ENCODE measurements at regions not wholly inside any gene's neighbourhood (a gene's known extent, or its start where the extent isn't known, plus 50 kb on each side); places are given as distances from the start of the nearest gene placed in this dataset.

DNA sequence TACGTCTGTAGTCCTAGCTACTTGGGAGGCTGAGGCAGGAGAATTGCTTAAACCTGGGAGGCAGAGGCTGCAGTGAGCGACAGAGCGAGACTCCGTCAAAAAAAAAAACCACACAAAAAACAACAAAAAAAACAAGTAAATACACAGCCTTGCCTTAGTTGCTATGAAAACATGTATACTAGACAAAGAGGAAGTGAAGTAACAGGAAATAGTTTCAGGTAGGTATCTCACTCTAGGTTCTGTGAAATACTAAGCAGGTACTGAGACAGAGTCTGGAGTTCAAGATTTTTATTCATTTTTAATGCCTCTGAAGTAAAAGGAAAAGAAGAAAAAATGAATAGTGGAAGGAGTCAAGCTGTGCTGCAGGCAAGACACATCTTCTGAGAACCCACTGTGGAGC is 687.9 kb upstream of the RGMB start:
- DNase-seq, result no peak

DNA sequence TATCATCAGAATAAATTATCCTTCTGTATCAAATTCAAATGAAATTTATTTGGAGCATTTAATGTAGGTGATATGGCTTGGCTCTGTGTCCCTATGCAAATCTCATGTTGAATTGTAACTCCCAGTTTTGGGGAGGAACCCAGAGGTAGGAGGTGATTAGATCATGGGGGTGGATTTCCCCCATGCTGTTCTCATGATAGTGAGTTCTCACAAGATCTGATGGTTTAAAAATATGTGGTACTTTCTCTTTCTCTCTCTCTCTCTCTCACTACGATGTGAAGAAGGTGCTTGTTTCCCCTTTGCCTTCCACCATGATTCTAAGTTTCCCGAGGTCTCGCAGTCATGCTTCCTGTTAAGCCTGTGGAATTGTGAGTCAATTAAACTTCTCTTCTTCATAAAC is 678.4 kb upstream of the RGMB start:
- DNase-seq, result no peak

DNA sequence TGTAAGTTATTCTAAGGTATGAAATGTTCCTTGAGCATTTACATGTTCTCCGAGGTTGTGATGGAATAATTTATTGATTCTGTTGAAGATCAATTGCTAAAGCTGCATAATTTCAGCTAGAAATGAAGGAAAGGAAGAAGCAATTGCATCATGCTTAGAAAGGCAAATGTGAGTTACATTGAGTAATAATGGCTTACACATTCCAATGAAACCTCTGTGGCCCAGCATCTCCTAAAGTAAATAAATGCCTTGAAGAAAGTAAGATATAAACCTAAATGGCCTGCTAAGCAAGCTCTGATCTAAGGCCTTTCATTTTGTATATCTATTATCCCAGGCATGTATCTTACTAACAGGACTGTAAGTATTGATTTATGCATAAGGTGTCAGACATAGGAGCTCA is 677.3 kb upstream of the RGMB start:
- DNase-seq, result no peak

DNA sequence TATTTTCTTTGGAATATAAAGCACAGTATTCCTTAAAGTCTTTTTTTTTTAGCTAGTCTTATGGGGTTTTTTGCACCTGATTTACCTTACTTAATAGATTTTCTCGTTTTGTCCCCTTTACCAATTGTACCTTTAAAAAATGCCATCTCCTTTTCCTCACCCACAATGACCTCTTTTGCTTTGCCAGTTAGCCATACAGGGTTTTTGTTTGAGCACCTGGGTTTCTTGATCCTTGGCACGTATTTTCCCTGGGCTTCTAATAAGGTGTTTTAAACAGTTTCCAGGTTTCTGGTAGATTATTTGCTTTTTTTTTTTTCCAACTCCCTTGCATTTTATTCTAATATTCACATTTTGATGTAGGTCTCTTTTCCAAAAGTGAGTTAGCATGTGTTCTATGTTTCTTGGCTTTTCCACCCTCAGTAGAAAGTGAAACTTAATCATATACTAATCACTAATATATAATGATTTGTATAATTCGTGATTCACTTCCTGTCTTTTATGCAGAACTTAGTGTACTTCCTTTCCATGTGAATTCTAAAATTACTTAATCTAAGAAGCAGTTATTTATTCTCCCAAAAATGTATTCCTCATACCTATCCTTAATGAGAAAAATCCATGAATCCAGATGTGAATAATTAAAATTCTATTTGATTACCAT is 673.9 kb upstream of the RGMB start:
- DNase-seq, result no peak

DNA sequence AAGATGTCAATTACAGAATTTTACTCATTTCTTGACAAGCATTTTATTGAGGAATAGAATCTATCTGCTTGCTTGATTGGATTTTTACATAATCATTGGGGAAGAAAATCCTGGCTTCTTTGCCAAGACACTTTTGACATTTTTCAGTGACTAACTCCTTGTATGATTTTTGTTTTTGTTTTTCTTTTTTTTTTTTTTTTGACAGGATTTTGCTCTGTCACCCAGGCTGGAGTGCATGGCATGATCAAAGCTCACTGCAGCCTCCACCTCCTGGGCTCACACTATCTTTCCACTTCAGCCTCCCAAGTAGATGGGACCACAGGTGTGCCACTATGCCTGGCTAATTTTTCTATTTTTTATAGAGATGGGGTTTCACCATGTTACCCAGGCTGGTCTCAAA is 672.3 kb upstream of the RGMB start:
- DNase-seq, result no peak

DNA sequence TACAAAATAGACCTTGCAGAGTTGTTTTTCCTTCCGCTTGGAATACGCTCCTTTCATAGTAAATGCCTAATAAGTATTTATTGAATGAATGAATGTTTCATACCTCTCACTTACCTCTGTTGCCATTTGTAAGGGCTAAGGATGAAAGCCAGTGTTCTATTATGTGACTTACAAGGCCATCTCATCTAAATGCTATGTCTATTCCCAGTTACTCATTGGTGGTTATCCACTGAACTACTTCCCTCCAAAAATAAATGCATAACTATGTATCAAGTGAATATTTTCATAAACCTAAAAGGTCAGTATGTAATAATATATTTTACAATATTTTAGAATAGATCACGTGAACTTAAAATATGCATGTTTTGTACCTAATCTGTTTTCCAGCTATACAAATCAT is 670.5 kb upstream of the RGMB start:
- no peak for DNase-seq

DNA sequence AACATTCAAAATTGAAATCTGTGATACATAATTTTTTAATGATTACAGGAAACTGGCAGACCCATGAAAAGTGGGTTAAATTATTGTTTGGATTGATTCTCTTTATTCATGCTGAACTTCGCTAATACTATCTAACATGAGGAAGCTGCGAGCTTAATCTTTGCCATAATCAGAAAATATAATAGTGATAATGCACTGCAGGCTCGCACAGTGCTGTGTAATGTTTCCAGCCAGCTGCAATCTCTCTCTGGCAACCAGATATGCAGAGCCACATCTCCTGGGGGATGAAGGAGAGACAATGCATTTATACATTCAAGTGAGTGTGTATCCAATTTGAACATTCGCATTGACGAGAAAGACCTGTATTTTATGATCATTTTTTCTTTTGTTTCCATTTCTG is 669.7 kb upstream of the RGMB start:
- no peak for DNase-seq

DNA sequence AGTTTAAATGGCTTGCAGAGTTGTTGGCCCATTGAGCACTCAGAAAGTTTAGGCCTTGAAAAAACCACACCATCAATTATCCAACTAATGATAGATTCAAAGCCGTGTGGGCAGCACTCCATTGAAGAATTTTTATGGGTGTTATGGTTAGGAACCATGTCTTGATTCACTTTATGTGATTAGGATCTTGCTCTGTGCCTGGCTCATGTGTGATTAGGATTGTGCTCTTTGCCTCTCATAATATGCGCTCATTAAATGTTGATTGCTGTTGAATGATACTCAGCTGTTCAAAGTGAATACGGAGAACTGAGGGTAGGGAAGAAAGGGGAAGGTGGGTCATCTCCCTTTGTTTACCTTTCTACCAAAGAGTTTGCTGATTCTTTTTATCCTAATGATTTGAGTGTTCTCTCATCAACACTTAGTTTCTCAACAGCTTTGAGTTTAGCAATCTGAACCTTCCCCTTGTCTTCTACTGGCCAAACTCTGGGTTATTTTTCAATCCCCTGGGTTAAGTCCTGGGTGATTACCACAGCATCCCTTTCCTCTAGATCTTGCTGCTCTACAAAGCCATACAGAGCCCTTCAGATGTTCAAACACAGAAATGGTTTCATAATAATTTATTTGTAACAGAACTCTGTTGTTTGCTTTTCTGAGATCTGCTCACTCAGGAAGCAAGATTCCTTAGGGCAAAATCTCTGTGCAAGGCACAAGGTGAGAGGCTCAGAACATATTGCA is 668.8 kb upstream of the RGMB start:
- no peak for DNase-seq

DNA sequence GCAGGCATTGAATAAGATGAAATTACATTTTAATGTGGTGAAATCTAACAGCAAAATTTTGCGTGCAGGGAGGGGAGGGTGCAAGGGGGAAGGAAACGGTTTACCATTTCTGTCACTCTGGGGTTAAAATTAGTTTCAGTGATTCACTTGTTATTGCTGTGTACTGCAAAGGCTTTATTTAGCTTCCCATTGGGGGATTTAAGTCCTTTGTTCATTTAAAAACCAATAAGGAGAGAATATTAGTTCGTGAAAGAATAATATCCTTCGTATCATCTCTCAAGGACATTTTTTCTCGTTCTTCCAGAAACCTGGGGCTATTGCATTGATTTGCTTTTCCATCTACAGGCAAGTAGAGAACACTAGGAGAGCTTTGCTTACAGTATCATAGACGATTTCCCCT is 667.8 kb upstream of the RGMB start:
- no peak for DNase-seq

DNA sequence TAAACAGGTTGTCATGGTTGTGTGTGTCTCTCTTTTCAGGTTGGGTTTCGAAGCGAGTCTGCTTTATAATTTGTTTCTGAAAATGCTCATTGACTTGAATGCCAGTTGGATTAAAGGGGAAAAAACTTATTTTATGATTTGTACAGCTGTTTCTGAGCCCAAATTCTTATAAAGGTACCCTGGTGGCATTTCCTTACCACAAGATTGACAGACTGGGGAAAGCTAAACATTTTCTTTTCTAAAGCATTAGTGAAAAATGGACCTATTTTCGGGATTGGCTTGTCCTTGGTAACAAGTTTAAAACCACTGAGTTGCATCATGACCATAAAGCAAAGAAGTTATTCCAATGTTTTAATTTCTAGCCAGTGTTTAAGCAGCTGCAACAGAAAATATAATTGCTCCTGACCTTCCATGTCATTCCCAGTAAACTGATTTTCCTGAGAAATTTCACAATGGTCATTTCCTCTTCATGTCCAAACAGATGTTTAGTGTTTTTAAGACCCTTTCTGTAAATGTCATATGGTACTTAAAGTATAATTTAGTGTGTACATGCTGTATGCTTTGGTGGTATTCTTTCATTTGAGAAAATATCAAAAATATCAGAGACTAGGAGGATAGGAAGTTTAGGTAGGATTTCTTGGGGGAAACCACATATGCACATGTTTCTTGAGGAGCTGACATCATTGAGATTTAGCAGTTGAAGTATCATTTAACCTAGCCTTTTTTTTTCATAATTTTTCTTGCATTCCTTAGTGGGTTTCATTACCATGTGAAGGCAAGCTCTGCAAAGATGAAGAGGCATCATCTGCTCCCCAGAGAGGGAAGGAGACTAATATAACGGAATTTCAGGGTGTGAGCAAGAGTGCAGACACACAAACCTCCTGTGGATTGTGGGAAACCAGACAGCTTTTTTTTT is 667.1 kb upstream of the RGMB start:
- no peak for DNase-seq

DNA sequence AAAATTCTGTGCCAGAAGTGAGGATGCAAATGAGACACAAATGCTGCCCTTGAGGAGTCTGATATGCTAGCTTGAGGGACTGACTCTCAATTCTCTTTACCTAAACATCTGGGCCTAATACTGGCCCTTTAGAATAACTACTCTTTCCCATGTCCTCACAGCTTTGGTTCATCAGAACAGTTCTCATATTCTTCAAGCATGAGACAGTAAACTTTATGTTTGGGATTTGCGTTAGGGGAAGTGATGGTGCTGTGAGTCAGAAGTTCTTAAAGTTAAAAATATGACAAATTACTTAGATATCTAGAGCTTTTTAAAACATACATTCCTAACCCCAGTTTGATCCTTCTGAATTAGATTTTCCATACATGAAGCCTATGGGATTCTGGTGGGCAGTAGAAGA is 665.0 kb upstream of the RGMB start:
- no peak for DNase-seq

DNA sequence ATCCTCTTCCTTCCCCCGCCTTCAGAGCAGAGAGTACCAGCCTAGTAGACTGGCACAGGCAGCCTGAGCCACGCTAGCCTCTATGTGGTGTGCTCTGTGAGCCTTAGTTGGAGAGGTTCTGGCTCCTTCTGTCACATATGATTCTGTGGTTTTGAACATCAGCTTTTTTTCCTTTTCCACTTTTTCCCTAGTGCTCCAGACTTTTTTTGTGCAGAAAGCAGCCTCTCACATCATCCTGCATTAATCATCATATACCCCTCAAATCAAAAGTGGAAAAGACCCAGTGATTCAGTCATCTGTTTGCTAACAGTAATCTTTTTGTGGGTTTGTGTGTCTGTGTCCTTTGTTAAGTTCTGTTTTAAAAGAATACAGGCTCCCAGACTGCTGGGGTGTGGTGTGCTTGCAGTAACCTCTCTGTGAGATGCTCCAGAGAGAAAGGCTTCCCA is 663.9 kb upstream of the RGMB start:
- DNase-seq, result no peak

DNA sequence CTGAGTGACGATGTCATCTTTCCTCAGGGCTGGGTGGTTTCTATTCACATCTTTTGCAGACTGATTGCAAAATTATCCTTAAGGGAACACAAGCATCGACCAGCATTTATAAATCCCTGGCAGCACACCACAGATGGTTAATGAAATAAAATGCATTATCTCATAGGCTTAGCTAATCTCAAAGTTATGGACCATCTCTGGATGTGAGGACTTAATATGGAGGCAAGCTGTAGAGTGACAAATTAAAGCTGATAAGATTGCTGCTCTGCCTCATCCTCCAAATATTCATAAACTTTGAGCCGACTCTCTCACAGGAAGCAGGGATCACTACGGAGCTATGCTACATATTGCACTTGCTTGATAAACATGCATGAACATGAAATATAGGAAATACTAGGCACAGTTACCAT is 663.2 kb upstream of the RGMB start:
- no peak for DNase-seq

DNA sequence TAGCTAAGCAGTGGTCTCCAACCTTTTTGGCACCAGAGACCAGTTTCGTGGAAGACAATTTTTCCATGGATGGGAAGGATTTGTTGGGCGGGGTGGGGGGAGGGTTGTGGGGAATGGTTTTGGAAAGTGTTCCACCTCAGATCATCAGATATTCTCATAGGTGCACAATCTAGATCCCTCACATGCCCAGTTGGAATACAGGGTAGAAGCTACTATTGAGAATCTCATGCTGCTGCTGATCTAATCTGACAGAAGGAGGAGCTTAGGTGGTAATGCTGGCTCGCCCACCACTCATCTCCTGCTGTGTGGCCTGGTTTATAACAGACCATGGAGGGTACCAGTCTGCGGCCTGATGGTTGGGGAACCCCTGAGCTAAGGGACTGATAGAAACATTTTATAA is 662.7 kb upstream of the RGMB start:
- no peak for DNase-seq

DNA sequence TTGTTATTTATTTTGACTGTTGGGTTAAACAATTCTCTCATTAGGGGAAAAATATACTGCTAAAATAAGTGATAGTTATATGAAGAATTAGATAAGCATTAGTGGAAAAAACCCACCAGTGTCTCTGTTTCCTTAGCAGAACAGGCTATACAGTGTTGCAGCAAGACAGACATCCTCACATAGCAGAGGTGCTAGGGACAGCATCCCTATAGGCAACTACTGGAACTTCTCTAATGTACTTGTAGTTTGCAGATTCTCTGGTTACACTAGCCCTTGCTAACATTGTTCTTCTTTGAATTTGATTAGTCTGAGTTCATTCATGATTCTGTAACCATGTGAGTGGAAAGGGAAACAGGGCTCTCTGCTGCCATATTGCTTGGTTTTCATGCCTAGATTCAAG is 661.8 kb upstream of the RGMB start:
- DNase-seq, result no peak

DNA sequence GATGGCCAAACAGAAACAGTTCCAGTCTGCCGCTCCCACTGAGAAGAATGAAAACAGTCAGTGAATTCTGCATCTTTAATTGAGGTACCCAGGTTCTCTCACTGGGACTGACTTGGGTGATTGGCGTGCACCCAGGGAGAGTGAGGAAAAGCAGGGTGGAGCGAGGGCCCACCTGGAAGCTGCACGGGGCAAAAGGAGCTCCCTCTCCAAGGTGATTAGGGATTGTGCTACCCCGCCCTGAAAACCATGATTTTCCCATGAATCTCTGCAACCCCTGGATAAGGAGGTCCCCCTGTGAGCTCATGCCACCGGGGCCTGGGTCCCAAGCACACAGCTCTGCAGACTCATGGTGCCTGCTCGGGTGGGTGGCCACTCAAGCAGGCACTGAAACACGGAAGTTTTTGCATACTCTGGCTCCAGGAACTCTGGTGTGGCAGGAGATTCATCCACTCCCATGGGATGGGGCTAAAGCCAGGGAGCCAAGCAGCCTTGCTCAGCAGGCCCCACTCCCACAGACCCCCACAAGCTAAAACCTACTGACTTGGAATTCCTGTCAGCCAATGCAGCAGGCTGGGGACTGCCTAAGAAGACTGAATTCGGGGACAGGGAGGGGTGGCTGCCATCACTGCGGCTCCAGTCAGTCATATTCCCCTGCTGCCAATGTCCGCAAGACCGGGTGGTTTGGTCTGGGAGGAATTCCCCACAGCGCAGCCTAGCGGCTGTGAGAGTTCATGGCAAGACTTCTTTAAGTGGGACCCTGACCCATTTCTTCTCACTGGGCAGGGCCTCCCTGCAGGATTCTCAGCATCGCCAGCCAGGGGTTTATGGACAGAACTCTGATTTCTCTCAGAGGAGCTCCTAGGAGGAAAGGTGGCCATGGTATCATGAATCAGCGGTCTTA is 652.2 kb upstream of the RGMB start:
- DNase-seq, result no peak

DNA sequence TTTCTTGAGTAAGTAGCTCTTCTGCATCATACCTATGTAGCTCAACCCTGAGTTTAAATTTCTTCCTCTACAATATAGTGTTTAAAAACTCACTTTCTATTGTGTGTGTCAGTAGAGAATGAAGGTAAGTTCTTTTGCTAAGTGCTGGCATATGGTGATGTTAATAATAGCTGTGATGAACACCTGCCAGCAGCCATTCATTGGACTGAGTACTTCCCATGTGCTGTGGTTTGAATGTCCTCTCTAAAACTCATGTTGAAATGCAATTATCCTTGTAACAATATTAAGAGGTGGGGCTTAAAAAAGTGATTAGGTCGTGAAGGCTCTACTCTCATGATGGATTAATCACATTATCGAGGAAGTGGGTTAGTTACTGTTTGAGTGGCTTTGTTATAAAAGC is 645.2 kb upstream of the RGMB start:
- DNase-seq, result no peak

DNA sequence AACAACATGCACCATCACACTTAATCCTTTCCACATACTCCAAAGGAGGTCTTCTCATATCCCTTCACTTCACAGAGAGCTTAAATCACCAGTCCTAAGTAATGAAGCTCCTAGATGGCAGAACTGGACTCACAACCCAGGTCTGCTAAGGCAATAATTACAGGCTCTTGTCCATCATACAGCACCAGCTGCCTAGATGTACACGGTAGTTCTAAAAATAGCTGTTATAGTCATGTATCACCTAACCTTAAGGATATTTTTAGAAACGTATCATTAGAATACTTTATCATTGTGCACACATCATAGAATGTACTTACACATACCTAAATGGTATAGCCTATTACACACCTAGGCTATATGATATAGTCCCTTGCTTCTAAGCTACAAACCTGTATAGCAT is 644.6 kb upstream of the RGMB start:
- DNase-seq, result no peak

DNA sequence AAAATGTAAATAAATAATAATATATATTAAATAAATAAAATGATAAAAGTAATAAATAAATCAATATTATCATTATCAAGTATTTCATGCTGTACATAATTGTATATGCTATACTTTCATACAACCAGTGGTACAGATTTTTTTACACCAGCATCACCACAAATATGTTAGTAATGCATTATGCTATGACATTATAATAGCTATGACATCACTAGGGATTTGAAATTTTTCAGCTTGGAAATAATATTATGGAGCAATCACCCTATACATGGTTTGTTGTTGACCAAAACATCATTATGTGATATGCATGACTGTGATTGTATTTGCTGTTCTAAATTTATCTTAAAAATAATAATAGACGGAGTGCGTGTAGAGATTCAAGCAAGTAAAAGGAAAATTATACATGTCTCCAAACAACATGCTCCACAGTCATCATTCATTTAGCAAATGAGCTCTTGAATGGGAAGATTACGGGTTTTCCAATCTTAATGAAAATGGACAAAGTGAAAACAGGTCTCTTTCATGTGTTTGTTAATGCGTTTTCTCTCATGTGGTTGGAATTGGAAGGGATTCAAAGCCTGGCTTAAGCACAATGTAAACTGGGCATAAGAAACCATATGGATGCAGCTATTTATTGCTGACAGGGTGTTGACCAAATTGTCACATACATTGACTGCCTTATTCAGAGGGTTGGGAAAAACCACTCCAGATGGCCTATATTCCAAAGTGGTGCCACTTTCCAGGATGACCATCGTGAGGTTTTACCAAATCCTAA is 643.0 kb upstream of the RGMB start:
- no peak for DNase-seq

DNA sequence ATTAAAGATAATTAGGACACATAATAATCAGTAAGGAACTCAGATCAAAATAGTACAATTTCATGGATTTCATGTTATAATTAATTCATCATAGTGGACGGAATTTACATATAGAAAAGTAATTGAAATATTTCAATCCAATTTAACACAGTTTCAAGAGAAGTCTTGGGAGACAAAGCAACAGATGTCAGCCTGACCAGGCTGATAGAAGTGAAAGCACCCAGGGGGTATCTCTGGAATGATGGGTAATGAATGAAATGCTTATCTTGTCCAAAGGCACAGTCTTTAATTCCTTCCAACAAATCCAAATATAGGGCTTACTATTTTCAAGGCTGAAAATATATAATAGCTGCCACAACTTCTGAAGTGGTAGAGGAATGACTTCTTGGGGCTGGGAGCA is 629.3 kb upstream of the RGMB start:
- no peak for DNase-seq

DNA sequence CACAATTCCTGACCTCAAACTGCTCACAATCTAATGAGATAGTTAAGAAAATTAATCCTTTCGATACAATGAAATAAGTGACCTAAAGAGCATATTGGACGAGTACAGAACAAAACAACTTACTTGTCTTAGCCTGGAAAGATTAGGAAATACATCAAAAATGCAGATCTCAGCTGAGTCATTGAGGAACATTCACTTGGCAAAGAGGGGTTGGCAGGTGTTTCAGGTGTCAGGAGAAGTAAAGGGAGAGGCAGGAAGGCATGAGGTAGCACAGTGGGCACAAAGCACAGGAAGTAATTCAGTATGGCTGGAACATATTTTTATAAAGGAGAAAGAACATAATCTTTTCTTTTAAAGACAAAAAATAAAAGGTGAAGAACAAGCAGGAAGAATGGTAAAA is 628.8 kb upstream of the RGMB start:
- DNase-seq, result no peak

DNA sequence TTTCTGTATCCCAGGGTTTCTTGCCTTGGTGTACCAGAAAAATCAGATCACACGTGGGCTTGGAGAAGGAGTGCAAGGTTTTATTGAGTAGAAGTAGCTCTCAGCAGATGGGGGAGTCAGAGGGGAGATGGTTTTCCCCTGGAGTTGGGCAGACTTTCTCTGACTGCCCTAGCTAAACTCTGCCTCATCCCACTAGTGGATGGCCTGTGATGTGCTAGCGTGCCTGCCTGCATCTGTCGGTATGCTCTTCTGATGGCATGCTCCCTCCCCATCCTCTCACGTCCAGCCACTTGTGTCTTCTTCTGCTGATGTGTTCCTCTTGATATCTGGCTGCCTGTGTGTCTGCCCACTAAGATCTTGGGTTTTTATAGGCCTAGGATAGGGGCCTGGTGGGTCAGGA is 616.1 kb upstream of the RGMB start:
- DNase-seq, result no peak
